ENCODE measurements at regions not wholly inside any gene's neighbourhood (a gene's known extent, or its start where the extent isn't known, plus 50 kb on each side); places are given as distances from the start of the nearest gene placed in this dataset.

DNA sequence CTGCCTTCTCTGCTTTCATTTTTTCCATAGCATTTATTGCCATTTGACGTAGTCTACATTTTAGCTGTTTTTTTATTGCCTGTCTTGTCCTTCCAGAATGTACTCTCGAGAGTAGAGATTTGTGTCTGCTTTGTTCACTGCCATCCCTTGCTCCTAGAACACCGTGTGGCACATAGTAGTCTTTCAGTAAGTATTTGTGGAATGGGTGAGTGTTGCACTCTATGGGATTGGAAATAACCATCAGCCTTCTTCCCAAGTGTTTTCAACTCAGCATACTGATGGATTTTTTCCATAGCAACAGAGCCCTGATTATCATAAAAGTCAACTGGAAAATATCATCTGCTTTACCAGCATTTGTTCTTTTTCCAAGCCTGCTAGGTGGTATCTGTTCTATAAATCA is 462.6 kb downstream of the ENC1 start:
- Histone ChIP-seq H3K4me1 (ENCODE audit: control insufficient read depth in 1 of 2, insufficient read depth in 2 of 2, low read length in 2 of 2) (no peaks in the 10 kb centered on the region), H3K9me3 (ENCODE audit: control insufficient read depth in 1 of 2, insufficient read depth in 1 of 2, low read depth in 1 of 2, low read length in 2 of 2) (no peaks in the 10 kb centered on the region), H4K20me1 (ENCODE audit: insufficient read depth) (no peaks in the 10 kb centered on the region), H3K27me3 (ENCODE audit: insufficient read depth, low read length) (no peaks in the 10 kb centered on the region), H3K4me3 (replicated peaks in 1 of 2; ENCODE audit: low read depth in 1 of 2, low read length in 2 of 2) (no peak overlapping the region), H3K36me3 (ENCODE audit: control insufficient read depth in 1 of 2, insufficient read depth in 2 of 2, low read length in 2 of 2) (no peaks in the 10 kb centered on the region), H3K4me2 (ENCODE audit: low read length) (no peak overlapping the region), H3K9me2 (ENCODE audit: insufficient read depth) (no peaks in the 10 kb centered on the region; the same call in 1 of the 2 replicates), H3K9ac (ENCODE audit: low read length) (no peak overlapping the region), H3K79me2 (ENCODE audit: insufficient read depth, low read length) (no peaks in the 10 kb centered on the region), H3K27ac (ENCODE audit: low read depth, low read length) (no peak overlapping the region), H2AFZ (ENCODE audit: low read depth, low read length, poor library complexity, severe bottlenecking) (no peak overlapping the region)
- ChIA-PET CTCF (no interaction called here), RAD21 (ENCODE audit: low non-redundant PET in 1 of 2, low total read pairs in 2 of 2, uncharacterized antibody in 2 of 2, unreplicated experiment in 2 of 2) (no interaction called here), POLR2A (no interaction called here)
- BruUV-seq (replicated peaks): no TSS peak
- intact Hi-C loops (cut with micrococcal nuclease): no loop called here
- TF ChIP-seq POLR2AphosphoS5 (IDR thresholded peaks at IDR 0.05; ENCODE audit: low read depth, low read length) (no peak), SRF (IDR thresholded peaks at IDR 0.05; ENCODE audit: low read depth) (no peak), ZFX (IDR thresholded peaks at IDR 0.05) (no peak), FOSL1 (IDR thresholded peaks at IDR 0.05; ENCODE audit: low read depth) (no peak), CEBPB (IDR thresholded peaks at IDR 0.05; ENCODE audit: low read depth) (no peak), TCF7L2 (IDR thresholded peaks at IDR 0.05; ENCODE audit: borderline replicate concordance, extremely low read depth, insufficient read depth, insufficient read length) (no peak), ZNF274 (IDR thresholded peaks at IDR 0.05; ENCODE audit: low read depth, low read length) (no peak), SP1 (IDR thresholded peaks at IDR 0.05; ENCODE audit: low read depth) (no peak)
- TF ChIP-seq, protein P1, sequence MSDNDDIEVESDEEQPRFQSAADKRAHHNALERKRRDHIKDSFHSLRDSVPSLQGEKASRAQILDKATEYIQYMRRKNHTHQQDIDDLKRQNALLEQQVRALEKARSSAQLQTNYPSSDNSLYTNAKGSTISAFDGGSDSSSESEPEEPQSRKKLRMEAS (IDR thresholded peaks at IDR 0.05): no peak
- ATAC-seq (no peak), DNase-seq (ENCODE audit: low read depth, low spot score) (no peak)

DNA sequence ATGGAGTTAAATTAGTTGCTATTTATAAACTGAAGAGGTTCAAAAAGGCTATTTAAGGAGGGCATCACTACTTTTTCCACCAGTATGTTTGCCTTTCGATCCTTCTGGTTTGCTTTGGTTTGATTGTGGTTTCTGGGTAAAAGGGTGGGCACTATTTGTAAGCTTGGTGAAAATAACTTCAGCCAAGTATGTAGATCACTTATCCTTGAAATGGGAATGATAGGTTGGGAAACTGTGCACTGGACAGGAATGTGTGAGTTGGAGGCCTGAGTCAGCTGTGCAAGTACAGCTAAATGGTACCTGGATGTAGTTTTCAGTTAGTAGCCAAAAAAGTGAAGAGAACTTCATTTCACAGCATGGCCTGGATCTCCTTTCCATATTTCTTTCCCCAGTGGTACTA is 466.2 kb downstream of the ENC1 start:
- DNase-seq (ENCODE audit: low read depth, low spot score) (no peak), ATAC-seq (no peak)
- POLR2A ChIA-PET: no interaction called here
- TF ChIP-seq, protein P2, sequence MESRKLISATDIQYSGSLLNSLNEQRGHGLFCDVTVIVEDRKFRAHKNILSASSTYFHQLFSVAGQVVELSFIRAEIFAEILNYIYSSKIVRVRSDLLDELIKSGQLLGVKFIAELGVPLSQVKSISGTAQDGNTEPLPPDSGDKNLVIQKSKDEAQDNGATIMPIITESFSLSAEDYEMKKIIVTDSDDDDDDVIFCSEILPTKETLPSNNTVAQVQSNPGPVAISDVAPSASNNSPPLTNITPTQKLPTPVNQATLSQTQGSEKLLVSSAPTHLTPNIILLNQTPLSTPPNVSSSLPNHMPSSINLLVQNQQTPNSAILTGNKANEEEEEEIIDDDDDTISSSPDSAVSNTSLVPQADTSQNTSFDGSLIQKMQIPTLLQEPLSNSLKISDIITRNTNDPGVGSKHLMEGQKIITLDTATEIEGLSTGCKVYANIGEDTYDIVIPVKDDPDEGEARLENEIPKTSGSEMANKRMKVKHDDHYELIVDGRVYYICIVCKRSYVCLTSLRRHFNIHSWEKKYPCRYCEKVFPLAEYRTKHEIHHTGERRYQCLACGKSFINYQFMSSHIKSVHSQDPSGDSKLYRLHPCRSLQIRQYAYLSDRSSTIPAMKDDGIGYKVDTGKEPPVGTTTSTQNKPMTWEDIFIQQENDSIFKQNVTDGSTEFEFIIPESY (IDR thresholded peaks at IDR 0.05; ENCODE audit: extremely low read depth, insufficient replicate concordance, low read length): no peak
- TF ChIP-seq ZFX (IDR thresholded peaks at IDR 0.05): no peak
- TF ChIP-seq TCF7L2 (IDR thresholded peaks at IDR 0.05; ENCODE audit: borderline replicate concordance, extremely low read depth, insufficient read depth, insufficient read length): no peak
- TF ChIP-seq SP1 (IDR thresholded peaks at IDR 0.05; ENCODE audit: low read depth): no peak
- no peaks in the 10 kb centered on the region for H4K20me1 ChIP-seq (ENCODE audit: insufficient read depth)
- no peak overlapping the region for H2AFZ ChIP-seq (ENCODE audit: low read depth, low read length, poor library complexity, severe bottlenecking)
- no peaks in the 10 kb centered on the region for H3K36me3 ChIP-seq (ENCODE audit: control insufficient read depth in 1 of 2, insufficient read depth in 2 of 2, low read length in 2 of 2)
- intact Hi-C loops (cut with micrococcal nuclease): no loop called here
- no peak overlapping the region for H3K4me2 ChIP-seq (ENCODE audit: low read length)
- H3K27me3 ChIP-seq (ENCODE audit: insufficient read depth, low read length): no peaks in the 10 kb centered on the region
- no peaks in the 10 kb centered on the region for H3K4me1 ChIP-seq (ENCODE audit: control insufficient read depth in 1 of 2, insufficient read depth in 2 of 2, low read length in 2 of 2)
- CTCF ChIA-PET: no interaction called here
- H3K9ac ChIP-seq (ENCODE audit: low read length): no peak overlapping the region
- H3K9me2 ChIP-seq (ENCODE audit: insufficient read depth): no peaks in the 10 kb centered on the region; the same call in 1 of the 2 replicates
- no peak overlapping the region for H3K4me3 ChIP-seq (replicated peaks in 1 of 2; ENCODE audit: low read depth in 1 of 2, low read length in 2 of 2)
- no peaks in the 10 kb centered on the region for H3K9me3 ChIP-seq (ENCODE audit: control insufficient read depth in 1 of 2, insufficient read depth in 1 of 2, low read depth in 1 of 2, low read length in 2 of 2)
- RAD21 ChIA-PET (ENCODE audit: low non-redundant PET in 1 of 2, low total read pairs in 2 of 2, uncharacterized antibody in 2 of 2, unreplicated experiment in 2 of 2): no interaction called here
- no peaks in the 10 kb centered on the region for H3K79me2 ChIP-seq (ENCODE audit: insufficient read depth, low read length)
- no TSS peak for BruUV-seq (replicated peaks)
- H3K27ac ChIP-seq (ENCODE audit: low read depth, low read length): no peak overlapping the region
